ENCODE measurements at regions not wholly inside any gene's neighbourhood (a gene's known extent, or its start where the extent isn't known, plus 50 kb on each side); places are given as distances from the start of the nearest gene placed in this dataset.

- 70 to 83% (median 76%) methylated on average over 12 to 15 of the region's 15 CpGs for WGBS, 5 donors
- H3K4me3 ChIP-seq = no peak overlapping the region
- TF ChIP-seq CTCF (IDR thresholded peaks at IDR 0.05) (no peak), POLR2AphosphoS5 (IDR thresholded peaks at IDR 0.05) (no peak), POLR2A (IDR thresholded peaks at IDR 0.05) (no peak), EP300 (IDR thresholded peaks at IDR 0.05) (no peak)
- H3K27me3 ChIP-seq = peaks cover 0 to 47% (median 0%) of the 10 kb centered on the region in 3 donors
- intact Hi-C loops (cut with DNase I; ENCODE audit: low total_unique reads) = no loop called here
- no peak overlapping the region for H3K27ac ChIP-seq
- H3K4me1 ChIP-seq = peaks cover 0 to 7% (median 0%) of the 10 kb centered on the region in 4 donors
- no peak for DNase-seq
- no peaks in the 10 kb centered on the region for H3K9me3 ChIP-seq
- no peaks in the 10 kb centered on the region for H3K36me3 ChIP-seq
These were observed 735.0 kb downstream of the BRD1 start for GRCh38 chr22:49092716-49093115.

GRCh38 chr22:49091917-49092545, 735.6 kb downstream of the BRD1 start:
- intact Hi-C loops (cut with DNase I; ENCODE audit: low total_unique reads) = no loop called here
- 55 to 62% (median 57%) methylated on average over 10 to 13 of the region's 13 CpGs for WGBS, 5 donors
- Histone ChIP-seq H3K27ac (no peak overlapping the region), H3K4me1 (peaks cover 0 to 10% (median 0%) of the 10 kb centered on the region in 4 donors), H3K36me3 (no peaks in the 10 kb centered on the region), H3K4me3 (no peak overlapping the region), H3K27me3 (peaks cover 0 to 53% (median 0%) of the 10 kb centered on the region in 3 donors), H3K9me3 (no peaks in the 10 kb centered on the region)
- no peak for DNase-seq
- no peak for TF ChIP-seq POLR2A (IDR thresholded peaks at IDR 0.05)
- TF ChIP-seq EP300 (IDR thresholded peaks at IDR 0.05) = no peak
- TF ChIP-seq CTCF (IDR thresholded peaks at IDR 0.05) = no peak
- no peak for TF ChIP-seq POLR2AphosphoS5 (IDR thresholded peaks at IDR 0.05)

GRCh38 chr22:49091451-49091850, 736.2 kb downstream of the BRD1 start:
- intact Hi-C loops (cut with DNase I; ENCODE audit: low total_unique reads) = no loop called here
- Histone ChIP-seq H3K36me3 (no peaks in the 10 kb centered on the region), H3K4me3 (no peak overlapping the region), H3K4me1 (peaks cover 0 to 10% (median 0%) of the 10 kb centered on the region in 4 donors), H3K27me3 (peaks cover 0 to 58% (median 0%) of the 10 kb centered on the region in 3 donors), H3K27ac (no peak overlapping the region), H3K9me3 (no peaks in the 10 kb centered on the region)
- WGBS, 5 donors = 77 to 91% (median 81%) methylated on average over 12 to 19 of the region's 19 CpGs
- no peak for DNase-seq
- TF ChIP-seq POLR2AphosphoS5 (IDR thresholded peaks at IDR 0.05) (no peak), CTCF (IDR thresholded peaks at IDR 0.05) (no peak), EP300 (IDR thresholded peaks at IDR 0.05) (no peak), POLR2A (IDR thresholded peaks at IDR 0.05) (no peak)

- Histone ChIP-seq H3K9me3 (no peaks in the 10 kb centered on the region), H3K4me3 (no peak overlapping the region), H3K27ac (no peak overlapping the region), H3K27me3 (peaks cover 0 to 63% (median 0%) of the 10 kb centered on the region in 3 donors), H3K36me3 (no peaks in the 10 kb centered on the region), H3K4me1 (peaks cover 0 to 10% (median 0%) of the 10 kb centered on the region in 4 donors)
- WGBS, 5 donors = 71 to 83% (median 75%) methylated on average over 10 of the region's 10 CpGs
- TF ChIP-seq POLR2A (IDR thresholded peaks at IDR 0.05) (no peak), CTCF (IDR thresholded peaks at IDR 0.05) (no peak)
- intact Hi-C loops (cut with DNase I; ENCODE audit: low total_unique reads) = no loop called here
- DNase-seq = no peak
These were observed 736.9 kb downstream of the BRD1 start for GRCh38 chr22:49090853-49091135.
